GM12891 (cell line): ENCODE measurements at regions not wholly inside any gene's neighbourhood (a gene's known extent, or its start where the extent isn't known, plus 50 kb on each side); places are given as distances from the start of the nearest gene placed in this dataset.

Experiments used
- DNase-seq: peaks from one replicate; pipeline ENCODE4 v3.0.0; 2011; ENCODE audit warnings: low spot score; ENCODE audit not compliant: insufficient read length
- FAIRE-seq: peaks from 2 replicates; lab custom pipeline; 2011; peaks lifted over from hg19 to GRCh38; lab: Jason Lieb, UNC
- PAX5 ChIP-seq: IDR thresholded peaks from 2 replicates; pipeline ENCODE4 v1.6.1; 2011; ENCODE audit warnings: low read length, moderate library complexity, mild to moderate bottlenecking; ENCODE audit not compliant: insufficient read depth, severe bottlenecking
- POLR2A ChIP-seq: IDR thresholded peaks from 2 replicates; pipeline ENCODE4 v1.6.1; 2011; ENCODE audit warnings: low read depth, low read length, control low read depth
- POLR2AphosphoS5 ChIP-seq: IDR thresholded peaks from 2 replicates; pipeline ENCODE4 v1.6.1; 2011; ENCODE audit warnings: low read depth, low read length, control low read depth
- POU2F2 ChIP-seq: IDR thresholded peaks from 2 replicates; pipeline ENCODE4 v1.6.1; 2011; ENCODE audit warnings: low read depth, mild to moderate bottlenecking, control low read depth, low read length, moderate library complexity
- SPI1 ChIP-seq: IDR thresholded peaks from 2 replicates; pipeline ENCODE4 v1.6.1; 2011; ENCODE audit warnings: low read depth, low read length, control low read depth
- TAF1 ChIP-seq: IDR thresholded peaks from 2 replicates; pipeline ENCODE4 v1.6.1; 2011; ENCODE audit warnings: low read depth, low read length, control low read depth

DNA sequence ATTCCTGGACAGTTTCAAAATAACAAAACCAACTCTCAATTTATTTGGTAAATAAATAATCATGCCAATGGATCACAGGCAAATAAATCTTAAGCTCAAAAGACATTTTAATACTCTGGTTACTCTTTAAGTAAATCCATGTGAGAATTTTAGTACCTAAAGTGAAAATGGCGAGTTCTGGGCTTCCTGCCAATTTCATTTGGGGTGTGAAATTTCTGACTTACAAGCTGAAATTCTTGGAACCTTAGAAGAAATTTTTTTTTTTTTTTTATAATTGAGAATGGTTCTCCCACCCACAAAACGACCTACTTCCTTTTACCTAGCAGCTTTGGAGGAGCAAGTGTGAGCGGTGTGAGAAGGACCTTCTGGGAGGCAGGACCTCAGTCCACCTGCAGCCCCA lies 354.5 kb upstream of the NBEA start:
- DNase-seq (no peak), FAIRE-seq (no peak)
- TF ChIP-seq PAX5 (no peak), POU2F2 (no peak), TAF1 (no peak), SPI1 (no peak), POLR2AphosphoS5 (no peak), POLR2A (no peak)

DNA sequence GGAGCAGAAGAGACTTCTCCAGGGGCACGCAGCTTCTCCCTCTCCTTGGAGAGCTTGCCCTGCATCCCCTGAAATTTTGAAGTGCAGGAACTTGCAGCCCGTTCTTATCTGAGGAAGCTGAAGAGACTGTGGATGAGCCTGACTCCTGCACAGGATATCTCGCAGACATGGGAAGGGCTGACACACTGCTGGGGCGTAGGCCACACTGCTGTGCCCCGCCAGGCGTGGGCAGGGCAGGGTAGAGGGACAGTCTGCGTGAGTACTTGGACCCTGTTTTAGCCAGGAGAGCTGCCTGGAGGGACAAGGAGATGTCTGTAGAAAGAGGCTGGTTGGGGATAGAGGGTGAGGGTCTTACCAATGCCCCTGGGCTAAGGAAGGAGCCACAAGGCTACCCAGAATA lies 353.7 kb upstream of the NBEA start:
- DNase-seq (no peak), FAIRE-seq (no peak)
- TF ChIP-seq PAX5: no peak
- TF ChIP-seq SPI1: no peak
- no peak for TF ChIP-seq POU2F2
- no peak for TF ChIP-seq TAF1
- TF ChIP-seq POLR2A: no peak
- no peak for TF ChIP-seq POLR2AphosphoS5

DNA sequence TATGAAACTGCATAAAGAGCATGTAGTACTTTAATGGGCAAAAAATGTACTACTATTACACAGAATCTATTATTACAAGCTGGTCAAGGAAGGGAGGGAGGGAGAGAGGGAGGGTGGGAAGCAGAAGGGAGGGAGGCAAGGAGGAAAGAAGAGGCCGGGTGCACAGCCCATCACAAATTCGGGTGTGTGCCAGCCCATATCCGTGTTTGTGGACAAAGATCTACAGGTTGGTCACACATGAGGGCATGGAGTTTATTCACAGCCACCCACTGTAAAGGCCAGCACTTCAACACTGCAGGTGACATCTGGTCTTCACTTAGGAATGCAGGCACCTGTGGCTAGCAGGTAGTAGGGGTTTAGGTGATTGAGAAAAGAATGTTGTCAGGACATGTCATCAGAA lies 352.5 kb upstream of the NBEA start:
- TF ChIP-seq POU2F2 (no peak), TAF1 (no peak), SPI1 (no peak), POLR2A (no peak), POLR2AphosphoS5 (no peak), PAX5 (no peak)
- FAIRE-seq (no peak), DNase-seq (no peak)

DNA sequence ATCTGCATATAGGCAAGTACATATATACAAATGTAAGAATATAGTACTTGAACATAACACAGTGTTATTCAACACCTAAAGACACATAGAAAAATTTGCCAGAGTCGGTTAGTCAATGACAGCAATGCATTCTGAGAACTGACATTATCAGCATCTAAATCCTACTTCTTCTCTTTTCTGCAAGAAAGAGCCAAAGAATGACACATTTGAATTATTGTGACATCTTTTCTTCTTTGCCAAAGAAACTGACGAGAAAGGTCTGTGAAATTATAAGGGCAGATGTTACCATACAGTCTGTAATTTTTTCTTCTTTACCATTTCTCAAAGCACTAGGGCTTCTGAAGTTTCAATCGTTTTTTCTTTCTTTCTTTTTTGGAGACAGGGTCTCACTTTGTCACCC lies 350.9 kb upstream of the NBEA start:
- no peak for TF ChIP-seq TAF1
- no peak for TF ChIP-seq SPI1
- TF ChIP-seq POLR2A: no peak
- TF ChIP-seq POU2F2: no peak
- no peak for TF ChIP-seq POLR2AphosphoS5
- no peak for TF ChIP-seq PAX5
- no peak for FAIRE-seq
- no peak for DNase-seq

DNA sequence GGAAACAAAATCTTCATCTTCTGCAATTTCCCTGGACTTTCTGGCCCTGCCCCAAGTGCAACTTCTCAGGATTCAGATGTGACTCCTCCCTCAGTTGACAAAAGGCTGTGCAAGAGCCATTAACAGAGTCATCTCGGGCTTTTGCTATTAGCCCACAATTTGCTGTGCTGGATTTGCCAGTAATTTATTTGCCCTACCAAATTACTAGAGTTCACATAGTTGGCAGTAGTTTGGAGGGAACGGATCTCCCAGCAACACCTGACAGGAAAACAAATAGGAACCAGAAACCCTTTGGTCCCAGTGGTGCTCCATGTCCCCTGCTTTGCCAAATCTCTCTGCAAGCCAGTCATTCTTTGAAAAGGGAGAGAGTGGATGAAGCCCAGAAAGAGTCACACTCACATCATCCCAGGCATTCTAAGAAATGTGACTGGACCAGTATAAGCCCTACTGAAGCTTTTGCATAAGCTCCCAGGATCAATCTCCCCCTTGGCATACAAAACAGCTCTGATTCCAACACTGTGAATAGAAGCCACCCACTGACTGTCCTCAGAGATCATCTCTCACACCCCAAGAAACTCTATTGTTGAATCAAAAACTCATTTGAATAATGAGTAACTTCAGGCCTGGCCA lies 350.1 kb upstream of the NBEA start:
- no peak for DNase-seq

DNA sequence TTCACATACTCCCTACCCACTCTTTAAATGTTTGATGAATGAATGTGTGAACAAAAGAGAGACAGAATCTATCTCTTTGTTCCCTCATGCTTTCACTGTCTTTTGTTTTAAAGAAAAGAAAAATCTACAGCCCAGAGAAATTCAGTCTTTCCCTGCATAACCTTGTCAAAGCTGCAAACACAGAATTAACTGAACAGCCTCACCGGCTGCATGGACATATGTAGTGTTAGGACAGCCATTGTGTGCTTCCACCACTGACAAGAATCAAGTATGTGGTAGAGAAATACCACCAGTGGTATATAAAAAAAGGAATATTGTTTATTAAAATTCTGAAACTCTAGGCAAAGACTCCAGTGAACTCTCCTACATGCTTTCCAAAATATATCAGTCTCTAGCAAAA lies 348.4 kb upstream of the NBEA start:
- FAIRE-seq (no peak), DNase-seq (no peak)
- TF ChIP-seq POLR2A (no peak), PAX5 (no peak), TAF1 (no peak), SPI1 (no peak), POLR2AphosphoS5 (no peak), POU2F2 (no peak)

More for the DNA sequence above, 350.1 kb upstream of the NBEA start:
- TF ChIP-seq TAF1: no peak
- no peak for TF ChIP-seq POLR2AphosphoS5
- no peak for TF ChIP-seq SPI1
- TF ChIP-seq POLR2A: no peak
- TF ChIP-seq PAX5: no peak
- TF ChIP-seq POU2F2: no peak
- no peak for FAIRE-seq

DNA sequence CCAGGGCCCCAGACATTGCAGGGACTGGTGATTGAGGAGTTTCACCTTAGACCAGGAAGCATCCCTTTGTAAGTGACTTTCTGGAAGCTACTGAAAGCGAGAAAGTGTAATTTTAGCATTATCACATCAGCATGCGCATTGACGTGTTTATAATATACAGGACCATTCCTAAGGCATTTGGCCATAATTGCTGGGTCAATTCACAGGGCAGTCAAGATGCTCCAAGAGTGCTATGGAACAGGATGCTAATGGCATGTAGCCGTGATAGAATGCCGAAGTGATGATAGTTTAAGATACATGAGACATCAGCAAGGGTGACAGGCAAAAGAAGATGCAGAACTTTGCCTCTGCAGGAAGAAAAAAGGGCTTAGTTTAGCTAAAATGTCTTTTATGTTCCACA lies 347.6 kb upstream of the NBEA start:
- FAIRE-seq (no peak), DNase-seq (no peak)
- TF ChIP-seq TAF1: no peak
- no peak for TF ChIP-seq POLR2AphosphoS5
- no peak for TF ChIP-seq PAX5
- TF ChIP-seq POU2F2: no peak
- TF ChIP-seq POLR2A: no peak
- TF ChIP-seq SPI1: no peak

DNA sequence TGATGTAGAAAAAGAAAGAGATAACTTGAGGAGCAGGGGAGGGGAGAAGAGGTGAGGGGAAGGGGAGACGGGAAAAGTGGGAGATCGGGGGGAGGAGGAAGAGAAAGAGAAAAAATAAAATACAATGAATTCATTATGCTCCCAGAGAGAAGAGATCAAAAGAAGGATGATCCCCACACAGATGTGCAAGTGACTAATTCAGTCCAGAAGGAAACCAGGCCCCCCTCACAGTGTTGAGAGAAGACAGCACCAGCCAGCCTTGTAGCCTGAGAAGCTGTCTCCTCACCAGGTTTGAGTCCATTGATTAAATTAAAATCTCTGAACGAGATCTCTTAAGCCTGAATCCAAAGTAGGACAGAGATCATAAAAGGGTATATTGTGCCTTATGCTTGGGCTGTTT lies 333.7 kb upstream of the NBEA start:
- FAIRE-seq (no peak), DNase-seq (no peak)
- no peak for TF ChIP-seq POLR2A
- TF ChIP-seq POLR2AphosphoS5: no peak
- TF ChIP-seq SPI1: no peak
- TF ChIP-seq TAF1: no peak
- no peak for TF ChIP-seq PAX5
- no peak for TF ChIP-seq POU2F2

DNA sequence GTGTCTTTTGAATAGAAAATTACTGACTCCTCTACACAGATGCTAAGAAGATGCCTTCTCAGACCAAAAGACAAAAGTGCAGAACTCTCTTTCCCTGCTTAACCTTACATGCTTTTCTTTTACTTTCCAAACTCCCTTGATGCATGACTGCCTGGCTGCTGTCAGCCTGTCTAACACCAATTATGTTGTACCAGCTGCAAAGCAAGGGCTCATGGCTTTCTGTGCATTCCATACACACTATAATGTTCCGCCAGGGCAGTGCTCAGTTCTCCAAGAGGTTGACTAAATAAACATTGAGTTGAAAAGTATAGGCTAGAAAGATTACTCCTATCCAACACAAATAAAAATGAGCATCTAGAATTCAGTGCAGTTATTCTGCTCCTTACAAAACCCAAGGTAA lies 330.4 kb upstream of the NBEA start:
- FAIRE-seq: no peak
- TF ChIP-seq POU2F2 (no peak), PAX5 (no peak), POLR2AphosphoS5 (no peak), TAF1 (no peak), POLR2A (no peak), SPI1 (no peak)
- no peak for DNase-seq

DNA sequence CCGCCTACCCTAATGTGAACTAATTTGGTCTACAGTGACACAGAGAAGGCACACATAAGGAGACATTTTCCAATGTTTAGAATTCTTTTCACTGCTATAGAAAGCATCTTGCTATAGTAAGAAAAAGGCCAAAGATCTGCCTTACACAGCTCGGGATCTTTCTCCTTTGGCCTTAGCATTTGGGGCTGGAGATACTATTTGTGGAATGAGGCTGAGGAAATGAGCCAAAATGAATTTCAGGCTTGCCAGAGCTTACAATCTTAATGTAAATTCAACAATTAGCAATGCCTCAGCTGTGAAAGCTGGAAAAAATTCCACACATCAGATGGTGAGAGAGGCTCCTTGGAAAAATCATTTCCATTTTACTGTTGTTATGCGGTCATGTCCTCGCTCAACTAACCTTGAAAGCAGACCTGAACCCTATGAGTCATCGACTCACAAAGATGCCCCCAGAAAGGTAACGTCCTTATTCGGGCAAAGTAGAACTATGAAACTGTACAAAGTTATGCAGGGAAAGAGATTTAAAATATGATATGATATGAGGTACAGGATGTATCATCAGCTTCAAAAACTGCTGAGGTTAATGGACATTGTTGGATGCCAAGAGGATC lies 324.5 kb upstream of the NBEA start:
- DNase-seq: no peak
- FAIRE-seq: no peak
- TF ChIP-seq SPI1 (no peak), PAX5 (no peak), TAF1 (no peak)
